ENCODE measurements at regions not wholly inside any gene's neighbourhood (a gene's known extent, or its start where the extent isn't known, plus 50 kb on each side); places are given as distances from the start of the nearest gene placed in this dataset.

DNA sequence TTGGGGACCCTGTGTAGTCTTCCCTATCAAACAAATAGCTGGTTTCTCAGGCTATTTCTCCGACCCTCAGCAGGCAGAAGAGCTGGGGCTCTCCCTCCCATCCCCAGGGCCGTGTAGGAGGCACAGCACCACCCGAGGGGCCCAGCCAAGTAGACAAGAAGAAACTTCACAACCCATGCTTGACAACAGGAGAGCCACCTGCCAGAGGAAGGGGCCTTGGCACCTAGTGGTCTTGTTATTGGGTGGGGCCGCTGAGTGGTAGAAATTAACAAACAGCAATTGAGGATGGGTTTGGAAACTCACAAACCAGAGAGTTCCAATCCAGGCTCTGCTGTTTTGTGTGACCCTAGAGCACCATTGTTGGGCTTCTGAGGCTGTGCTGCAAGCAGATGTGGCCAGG, 108.5 kb upstream of the CHD6 start:
- no peaks in the 10 kb centered on the region for H3K27me3 ChIP-seq
- no peaks in the 10 kb centered on the region for H3K36me3 ChIP-seq
- no peak overlapping the region for H3K4me3 ChIP-seq
- H3K9me3 ChIP-seq: no peaks in the 10 kb centered on the region
- DNase-seq (ENCODE audit: low spot score in 2 of 2): no peak
- WGBS, 2 donors: 65 to 78% methylated on average over 4 of the region's 4 CpGs
- H3K4me1 ChIP-seq: no peaks in the 10 kb centered on the region
- TF ChIP-seq POLR2A (IDR thresholded peaks at IDR 0.05): no peak
- no peak for TF ChIP-seq EP300 (IDR thresholded peaks at IDR 0.05)
- TF ChIP-seq, protein P1, sequence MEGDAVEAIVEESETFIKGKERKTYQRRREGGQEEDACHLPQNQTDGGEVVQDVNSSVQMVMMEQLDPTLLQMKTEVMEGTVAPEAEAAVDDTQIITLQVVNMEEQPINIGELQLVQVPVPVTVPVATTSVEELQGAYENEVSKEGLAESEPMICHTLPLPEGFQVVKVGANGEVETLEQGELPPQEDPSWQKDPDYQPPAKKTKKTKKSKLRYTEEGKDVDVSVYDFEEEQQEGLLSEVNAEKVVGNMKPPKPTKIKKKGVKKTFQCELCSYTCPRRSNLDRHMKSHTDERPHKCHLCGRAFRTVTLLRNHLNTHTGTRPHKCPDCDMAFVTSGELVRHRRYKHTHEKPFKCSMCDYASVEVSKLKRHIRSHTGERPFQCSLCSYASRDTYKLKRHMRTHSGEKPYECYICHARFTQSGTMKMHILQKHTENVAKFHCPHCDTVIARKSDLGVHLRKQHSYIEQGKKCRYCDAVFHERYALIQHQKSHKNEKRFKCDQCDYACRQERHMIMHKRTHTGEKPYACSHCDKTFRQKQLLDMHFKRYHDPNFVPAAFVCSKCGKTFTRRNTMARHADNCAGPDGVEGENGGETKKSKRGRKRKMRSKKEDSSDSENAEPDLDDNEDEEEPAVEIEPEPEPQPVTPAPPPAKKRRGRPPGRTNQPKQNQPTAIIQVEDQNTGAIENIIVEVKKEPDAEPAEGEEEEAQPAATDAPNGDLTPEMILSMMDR (IDR thresholded peaks at IDR 0.05): no peak
- no peak overlapping the region for H3K27ac ChIP-seq

DNA sequence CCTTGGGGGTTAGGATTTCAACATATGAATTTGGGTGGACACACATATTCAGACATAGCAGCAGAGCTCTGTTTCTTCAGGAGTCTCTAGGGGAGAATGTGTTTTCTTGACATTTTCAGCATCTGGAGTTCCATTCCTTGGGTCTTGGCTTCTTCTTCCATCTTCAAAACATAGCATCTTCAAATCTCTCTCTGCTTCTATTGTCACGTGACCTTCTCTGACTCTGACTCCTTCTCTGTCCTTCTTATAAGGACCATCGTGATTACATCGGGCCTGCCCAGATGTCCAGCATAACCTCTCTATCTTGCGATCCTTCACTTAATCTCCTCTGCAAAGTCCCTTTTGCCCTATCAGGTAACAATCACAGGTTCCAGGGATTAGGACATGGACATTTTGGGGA, 101.0 kb upstream of the CHD6 start:
- Histone ChIP-seq H3K27me3 (no peaks in the 10 kb centered on the region), H3K4me3 (no peak overlapping the region), H3K36me3 (no peaks in the 10 kb centered on the region), H3K27ac (no peak overlapping the region), H3K9me3 (peaks cover 0 to 8% (median 0%) of the 10 kb centered on the region in 4 donors), H3K4me1 (no peaks in the 10 kb centered on the region)
- TF ChIP-seq POLR2A (IDR thresholded peaks at IDR 0.05) (no peak), EP300 (IDR thresholded peaks at IDR 0.05) (no peak)
- TF ChIP-seq, protein P1 (IDR thresholded peaks at IDR 0.05): no peak
- DNase-seq (ENCODE audit: low spot score in 2 of 2): no peak
- 89 to 95% methylated on average over 4 of the region's 4 CpGs for WGBS, 2 donors

DNA sequence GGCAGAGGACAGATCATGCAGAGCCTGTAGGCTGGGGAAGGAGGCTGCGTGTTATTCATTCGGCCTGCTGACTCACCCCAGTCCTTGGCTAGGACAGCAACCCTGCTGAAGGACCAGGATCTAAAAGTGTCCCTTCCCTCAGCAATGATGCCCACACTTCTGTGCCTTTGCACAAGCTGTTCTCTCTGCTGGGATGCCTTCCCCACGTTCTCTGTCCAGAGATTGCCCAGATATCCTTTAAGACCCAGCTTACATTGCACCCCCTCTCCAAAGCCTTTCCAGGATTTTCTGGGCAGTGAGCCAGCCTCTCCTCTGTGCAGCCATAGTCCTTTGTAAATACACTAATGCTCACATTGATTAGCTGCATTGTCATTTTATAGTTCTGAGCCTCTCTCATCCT, 99.3 kb upstream of the CHD6 start:
- H3K9me3 ChIP-seq: peaks cover 0 to 8% (median 0%) of the 10 kb centered on the region in 4 donors
- no peak overlapping the region for H3K27ac ChIP-seq
- no peak overlapping the region for H3K4me3 ChIP-seq
- H3K4me1 ChIP-seq: no peaks in the 10 kb centered on the region
- TF ChIP-seq POLR2A (IDR thresholded peaks at IDR 0.05) (no peak), EP300 (IDR thresholded peaks at IDR 0.05) (no peak)
- TF ChIP-seq, protein P1 (IDR thresholded peaks at IDR 0.05): no peak
- H3K27me3 ChIP-seq: no peaks in the 10 kb centered on the region
- no peak for DNase-seq (ENCODE audit: low spot score in 2 of 2)
- no peaks in the 10 kb centered on the region for H3K36me3 ChIP-seq
- WGBS, 2 donors: 28 to 37% methylated on average over 2 to 3 of the region's 3 CpGs

- H3K9me3 ChIP-seq: peaks cover 0 to 8% (median 0%) of the 10 kb centered on the region in 4 donors
- no peaks in the 10 kb centered on the region for H3K4me1 ChIP-seq
- no peaks in the 10 kb centered on the region for H3K27me3 ChIP-seq
- no peak overlapping the region for H3K4me3 ChIP-seq
- no peak for TF ChIP-seq EP300 (IDR thresholded peaks at IDR 0.05)
- H3K27ac ChIP-seq: no peak overlapping the region
- H3K36me3 ChIP-seq: no peaks in the 10 kb centered on the region
- no peak for DNase-seq (ENCODE audit: low spot score in 2 of 2)
Observed at GRCh38 chr20:41716911-41717310, 98.7 kb upstream of the CHD6 start.

- no peak for DNase-seq (ENCODE audit: low spot score in 2 of 2)
- Histone ChIP-seq H3K4me3 (no peak overlapping the region), H3K9me3 (peaks cover 0 to 8% (median 0%) of the 10 kb centered on the region in 4 donors), H3K36me3 (no peaks in the 10 kb centered on the region), H3K4me1 (no peaks in the 10 kb centered on the region), H3K27ac (no peak overlapping the region), H3K27me3 (no peaks in the 10 kb centered on the region)
- TF ChIP-seq, protein P1 (IDR thresholded peaks at IDR 0.05): no peak
- TF ChIP-seq POLR2A (IDR thresholded peaks at IDR 0.05) (no peak), EP300 (IDR thresholded peaks at IDR 0.05) (no peak)
- WGBS, 2 donors: 73 to 81% methylated on average over 3 of the region's 3 CpGs
Observed at GRCh38 chr20:41716436-41716835, 98.3 kb upstream of the CHD6 start.

- TF ChIP-seq POLR2A (IDR thresholded peaks at IDR 0.05) (no peak), EP300 (IDR thresholded peaks at IDR 0.05) (no peak)
- TF ChIP-seq, protein P1 (IDR thresholded peaks at IDR 0.05): no peak
- 43 to 50% methylated on average over 1 of the region's 1 CpG for WGBS, 2 donors
- H3K4me3 ChIP-seq: no peak overlapping the region
- no peaks in the 10 kb centered on the region for H3K36me3 ChIP-seq
- H3K27me3 ChIP-seq: no peaks in the 10 kb centered on the region
- DNase-seq (ENCODE audit: low spot score in 2 of 2): no peak
- no peaks in the 10 kb centered on the region for H3K4me1 ChIP-seq
- no peak overlapping the region for H3K27ac ChIP-seq
- peaks cover 0 to 8% (median 0%) of the 10 kb centered on the region in 4 donors for H3K9me3 ChIP-seq
Observed at GRCh38 chr20:41715526-41715925, 97.3 kb upstream of the CHD6 start.
